MV-4-11 (cell line): ENCODE measurements at regions not wholly inside any gene's neighbourhood (a gene's known extent, or its start where the extent isn't known, plus 50 kb on each side); places are given as distances from the start of the nearest gene placed in this dataset.
A peak's percentile ranks its signal among the peaks of the same experiment; 100 is the strongest.
"Not testable (repeated sequence)": the region's sequence is repeated elsewhere in the genome, so short reads cannot be mapped to it uniquely, and the experiment has no call there.

Source experiments
- DNase-seq: peaks from one replicate; lab custom pipeline; 2025; lab: John Stamatoyannopoulos, UW

DNA sequence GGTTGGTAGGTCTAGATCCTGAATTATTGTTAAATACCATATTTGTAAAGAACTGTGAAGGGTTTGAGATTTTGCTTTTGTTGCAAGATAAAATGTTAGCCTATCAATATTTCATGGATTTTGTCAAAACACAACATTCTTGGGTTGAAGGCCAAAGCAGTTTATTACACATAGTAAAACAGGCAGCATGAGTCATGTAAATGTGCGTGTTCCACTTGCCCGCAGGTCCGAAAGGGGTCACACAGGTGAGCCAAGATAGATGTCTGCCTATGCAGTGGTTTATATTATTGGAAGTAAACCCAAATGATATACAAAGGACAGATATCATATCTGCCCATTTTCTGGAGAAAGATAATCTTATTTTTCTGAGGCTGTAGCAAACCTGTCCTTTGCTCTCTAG, 1654.4 kb upstream of the SPRY2 start:
- no peak for DNase-seq

GRCh38 chr13:81990652-81991051, 1649.7 kb upstream of the SPRY2 start:
- DNase-seq: no peak

- DNase-seq: no peak
Observed at GRCh38 chr13:81988567-81988966, 1647.6 kb upstream of the SPRY2 start.

- DNase-seq: no peak
Observed at GRCh38 chr13:81987677-81988357, 1646.9 kb upstream of the SPRY2 start.

- no peak for DNase-seq
Observed at GRCh38 chr13:81987159-81987558, 1646.2 kb upstream of the SPRY2 start.

DNA sequence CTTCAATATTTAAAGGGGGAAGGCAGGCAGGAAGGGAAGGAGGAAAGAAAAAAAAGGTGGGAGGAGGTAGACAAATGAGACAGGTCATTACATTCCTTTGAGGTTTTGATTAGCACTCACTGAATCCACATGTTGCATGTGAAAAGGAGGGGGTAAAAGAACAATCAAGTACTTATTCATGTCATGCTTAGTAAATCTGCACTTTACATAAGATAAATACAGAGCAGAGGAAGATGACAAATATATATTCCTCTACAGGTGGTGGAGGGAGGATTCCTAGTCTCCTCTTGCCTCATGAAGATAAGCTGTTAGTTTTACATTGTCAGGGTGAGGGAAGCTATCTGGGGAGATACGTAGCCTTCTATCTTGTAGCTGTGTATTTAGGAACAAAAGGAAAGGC, 1645.4 kb upstream of the SPRY2 start:
- DNase-seq: no peak

- no peak for DNase-seq
Observed at GRCh38 chr13:81957121-81957520, 1616.2 kb upstream of the SPRY2 start.

GRCh38 chr13:81929988-81930387, 1589.1 kb upstream of the SPRY2 start:
- peak; percentile 27 for DNase-seq

GRCh38 chr13:81927347-81927746, 1586.4 kb upstream of the SPRY2 start:
- no peak for DNase-seq

- DNase-seq: no peak
Observed at GRCh38 chr13:81917810-81918209, 1576.9 kb upstream of the SPRY2 start.

DNA sequence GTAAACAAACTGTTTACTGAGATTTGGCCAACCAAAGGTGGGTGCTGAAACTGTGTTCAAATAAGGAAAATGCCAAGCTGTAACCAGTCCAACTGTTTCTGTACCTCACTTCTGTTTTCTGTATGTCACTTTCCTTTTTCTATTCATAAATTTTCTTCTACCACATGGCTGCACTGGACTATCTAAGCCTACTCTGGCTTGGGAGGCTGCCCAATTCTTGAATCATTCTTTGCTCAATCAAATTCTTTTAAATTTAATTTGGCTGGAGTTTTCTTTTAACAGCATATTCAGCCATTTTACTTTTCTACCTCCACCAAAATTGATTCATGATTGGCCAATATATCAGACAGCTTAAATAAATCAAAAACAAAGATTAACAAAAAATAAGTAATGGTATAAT, 1575.5 kb upstream of the SPRY2 start:
- DNase-seq: no peak

DNA sequence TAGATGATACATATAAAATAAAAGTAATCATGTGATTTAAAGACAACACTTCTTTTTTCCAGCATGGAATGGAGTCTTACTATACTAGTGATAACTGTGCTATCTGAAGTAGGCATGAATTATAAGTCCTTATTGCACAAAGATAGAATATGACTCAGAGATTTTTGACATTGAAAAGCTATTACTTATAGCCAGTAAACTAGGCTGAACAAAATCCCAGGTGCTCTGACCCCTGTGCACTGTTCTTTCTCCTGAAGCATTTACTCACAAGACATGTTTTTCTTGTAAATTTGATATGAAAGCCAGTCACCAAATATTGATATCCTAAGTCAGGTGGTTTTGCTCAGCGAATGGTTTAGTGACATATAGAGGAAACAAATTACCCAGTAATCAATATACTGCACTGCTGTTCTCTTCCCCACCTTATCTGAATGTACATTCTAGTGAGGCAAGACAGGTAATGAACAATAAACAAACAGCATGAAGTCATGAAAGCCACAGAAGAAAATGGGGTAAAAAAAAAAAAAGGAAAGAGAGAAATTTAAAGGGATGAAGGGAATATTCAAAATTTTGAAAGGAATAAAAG, 1567.0 kb upstream of the SPRY2 start:
- DNase-seq: no peak

DNA sequence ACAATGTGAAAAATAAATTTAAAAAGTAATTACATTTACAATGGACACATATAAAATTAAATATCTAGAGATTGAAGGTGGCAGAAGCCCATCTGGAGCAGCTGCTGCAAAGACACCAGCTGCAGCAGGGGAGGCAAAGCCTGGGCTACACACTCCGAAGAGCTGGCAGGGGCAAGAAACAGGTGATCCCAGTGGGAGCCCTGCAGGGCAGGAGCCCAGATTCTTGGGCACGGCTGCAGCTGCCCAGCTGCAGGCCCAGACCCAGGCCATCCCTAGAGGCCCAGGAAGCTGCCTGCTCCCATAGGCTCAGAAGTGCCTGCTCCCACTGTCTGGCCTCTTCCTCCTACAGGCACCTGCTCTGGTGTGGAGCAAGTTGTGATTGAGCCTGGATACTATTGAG, 1547.9 kb upstream of the SPRY2 start:
- no peak for DNase-seq

DNA sequence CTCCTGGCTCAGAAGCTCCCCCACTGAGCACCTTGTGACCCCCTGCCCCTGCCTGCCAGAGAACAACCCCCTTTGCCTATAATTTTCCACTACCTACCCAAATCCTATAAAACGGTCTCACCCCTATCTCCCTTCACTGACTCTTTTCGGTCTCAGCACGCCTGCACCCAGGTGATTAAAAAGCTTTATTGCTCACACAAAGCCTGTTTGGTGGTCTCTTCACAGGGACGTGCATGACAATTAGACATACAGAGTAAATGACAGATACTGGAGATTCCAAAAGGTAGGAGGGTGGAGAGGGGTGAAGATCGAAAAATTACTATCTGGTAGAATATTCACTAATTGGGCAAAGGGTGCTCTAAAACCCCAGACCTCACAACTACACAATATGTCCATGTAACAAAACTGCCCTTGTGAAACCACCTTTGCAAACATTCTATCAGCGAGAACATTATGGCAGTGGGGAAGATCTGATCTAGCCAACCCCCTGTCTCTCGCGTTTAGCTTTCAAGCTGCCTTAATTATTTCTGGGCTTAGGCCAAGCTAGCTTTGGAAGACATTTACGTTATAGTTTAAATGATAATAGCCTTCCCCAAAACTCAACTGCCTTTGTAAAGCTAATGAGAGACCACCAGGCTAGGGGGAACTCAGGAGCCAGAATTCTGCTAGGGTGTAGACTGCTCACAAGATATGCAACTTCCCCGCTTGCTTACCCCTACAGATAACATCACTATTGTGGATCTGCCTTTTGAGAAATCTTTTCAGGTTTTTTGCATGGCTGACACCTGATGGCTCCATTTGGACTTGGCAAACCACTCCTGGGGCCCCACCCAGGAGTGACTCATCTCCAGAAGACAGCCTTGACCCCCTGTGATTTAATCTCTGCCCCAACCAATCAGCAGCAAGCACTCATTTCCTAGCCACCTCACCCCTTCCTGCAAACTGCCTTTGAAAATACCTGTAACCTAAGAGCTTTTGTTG, 1534.0 kb upstream of the SPRY2 start:
- DNase-seq: no peak

- DNase-seq: no peak
Observed at GRCh38 chr13:81874253-81874652, 1533.3 kb upstream of the SPRY2 start.

DNA sequence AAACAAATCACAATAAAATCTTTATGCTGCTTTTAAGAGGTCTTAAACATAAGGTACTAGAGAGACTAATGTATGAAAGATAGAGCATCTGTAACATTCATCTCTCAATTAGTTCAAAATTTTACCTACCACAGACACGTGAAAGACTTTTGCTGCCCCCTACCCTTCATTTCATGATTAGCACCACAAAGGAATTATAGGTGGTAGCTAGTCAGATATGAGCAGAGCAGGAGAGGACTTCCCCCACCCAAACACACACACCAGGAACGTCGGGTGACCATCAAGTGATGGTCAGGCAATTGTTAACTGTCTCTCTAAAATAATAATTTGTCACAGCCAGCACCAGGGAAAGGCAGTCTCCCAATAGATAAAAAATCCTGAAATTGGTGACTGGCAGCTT, 1531.7 kb upstream of the SPRY2 start:
- DNase-seq: peak; percentile 3

DNA sequence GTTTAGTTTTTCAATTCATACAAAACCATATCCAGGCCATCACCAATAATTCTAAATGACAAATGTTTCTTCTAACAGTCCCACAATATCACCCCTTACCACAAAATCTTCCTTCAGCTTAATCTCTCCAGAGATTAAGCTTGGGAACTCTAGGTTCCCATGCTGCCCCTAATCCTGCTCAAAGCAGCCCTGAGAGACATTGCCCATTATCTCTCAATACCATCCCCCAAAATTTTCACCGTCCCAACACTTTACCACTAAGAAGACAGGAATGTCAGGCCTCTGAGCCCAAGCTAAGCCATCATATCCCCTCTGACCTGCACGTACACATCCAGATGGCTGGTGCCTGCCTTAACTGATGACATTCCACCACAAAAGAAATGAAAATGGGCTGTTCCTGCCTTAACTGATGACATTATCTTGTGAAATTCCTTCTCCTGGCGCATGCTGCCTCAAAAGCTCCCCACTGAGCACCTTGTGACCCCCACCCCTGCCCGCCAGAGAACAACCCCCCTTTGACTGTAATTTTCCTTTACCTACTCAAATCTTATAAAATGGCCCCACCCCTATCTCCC, 1530.9 kb upstream of the SPRY2 start:
- not testable (repeated sequence) for DNase-seq

DNA sequence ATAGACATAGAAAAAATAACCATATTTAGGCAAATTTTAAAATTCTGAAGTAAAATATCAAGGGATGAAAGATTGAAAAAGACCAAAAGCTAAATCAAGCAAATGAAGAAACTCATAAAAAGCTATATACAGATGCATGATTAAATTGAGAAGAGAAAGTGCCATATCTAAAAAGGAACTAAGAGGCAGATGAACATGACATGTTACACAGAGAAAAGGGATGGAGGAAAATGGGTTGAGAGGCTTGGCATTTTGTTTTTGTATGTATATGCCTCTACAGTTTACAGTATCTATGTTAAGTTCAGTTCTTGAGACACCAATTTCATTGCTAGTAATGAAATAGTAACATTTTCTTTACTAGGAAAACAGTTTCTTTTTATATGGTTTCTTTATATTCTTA, 1507.4 kb upstream of the SPRY2 start:
- DNase-seq: no peak

DNA sequence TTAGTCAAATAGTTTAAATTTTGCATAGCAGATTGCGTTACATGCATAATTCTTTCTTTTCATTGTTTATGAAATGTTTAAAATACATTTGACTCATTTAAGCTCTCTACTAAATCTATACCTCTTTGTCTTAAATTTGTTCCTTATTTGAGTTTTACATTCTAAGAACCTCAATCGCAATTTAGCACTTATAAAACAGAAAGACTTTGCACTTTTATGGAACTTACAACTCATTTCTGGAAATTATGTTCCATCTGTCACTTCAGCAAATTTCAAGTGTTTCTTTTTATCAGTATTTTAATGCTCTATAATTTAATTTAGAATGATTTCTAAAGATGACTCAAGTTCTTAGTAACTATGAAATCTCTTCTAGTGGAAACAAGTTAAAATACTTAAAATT, 1505.8 kb upstream of the SPRY2 start:
- no peak for DNase-seq

DNA sequence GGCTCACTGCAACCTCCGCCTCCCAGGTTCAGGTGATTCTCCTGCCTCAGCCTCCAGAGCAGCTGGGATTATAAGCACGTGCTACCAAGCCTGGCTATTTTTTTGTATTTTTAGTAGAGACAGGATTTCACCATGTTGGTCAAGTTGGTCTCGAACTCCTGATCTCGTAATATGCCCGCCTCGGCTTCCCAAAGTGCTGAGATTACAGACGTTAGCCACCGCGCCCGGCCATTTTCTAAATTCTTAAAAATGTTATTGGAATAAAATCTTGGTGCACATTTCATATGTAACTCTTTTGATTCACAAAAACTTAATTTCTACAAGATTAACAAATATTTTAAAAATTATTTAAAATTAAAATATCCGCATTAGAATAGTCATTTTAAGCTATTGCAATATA, 1480.3 kb upstream of the SPRY2 start:
- no peak for DNase-seq

- DNase-seq: no peak
Observed at GRCh38 chr13:81800433-81800832, 1459.5 kb upstream of the SPRY2 start.

DNA sequence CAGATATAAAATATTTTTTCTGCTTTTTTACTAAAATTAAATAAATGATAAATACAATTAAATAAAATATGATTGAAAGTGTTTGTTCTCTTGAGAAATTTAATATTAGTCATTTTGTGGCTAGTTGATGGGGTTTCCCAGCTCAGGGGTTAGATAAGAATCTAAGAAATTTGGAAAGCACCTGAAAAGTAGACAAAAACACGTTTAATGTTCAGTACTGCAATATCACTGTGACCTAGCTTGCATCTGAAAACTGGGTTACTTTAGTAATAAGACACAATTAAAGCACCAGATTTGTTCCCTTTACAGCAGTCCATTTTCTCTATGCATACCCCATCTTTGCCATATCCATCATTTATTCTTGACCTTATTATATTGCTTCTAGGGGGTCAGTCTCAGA, 1454.8 kb upstream of the SPRY2 start:
- DNase-seq: no peak

DNA sequence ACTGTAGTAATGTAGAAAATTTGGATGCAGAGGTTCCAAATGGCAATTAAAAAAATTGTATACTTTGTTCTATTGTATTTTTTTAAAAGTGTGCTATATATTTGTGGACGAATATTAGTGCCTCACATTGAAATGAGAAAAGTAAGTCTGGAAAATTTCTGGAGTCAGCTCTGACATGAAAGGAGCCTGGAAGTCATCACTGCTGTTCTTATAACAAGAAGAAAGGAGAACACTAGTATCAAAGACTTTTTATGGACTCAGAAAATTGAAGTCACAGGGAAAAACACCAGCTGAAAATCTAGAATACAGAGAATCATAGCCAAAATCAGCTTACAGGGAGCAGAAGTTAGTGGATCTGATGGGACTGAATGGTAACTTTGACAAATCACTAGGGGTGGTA, 1450.7 kb upstream of the SPRY2 start:
- no peak for DNase-seq
